Dedifferentiated amniotic fluid mesenchymal stem cell (primary cell): ENCODE measurements at regions not wholly inside any gene's neighbourhood (a gene's known extent, or its start where the extent isn't known, plus 50 kb on each side); places are given as distances from the start of the nearest gene placed in this dataset.
"Not testable (repeated sequence)": the region's sequence is repeated elsewhere in the genome, so short reads cannot be mapped to it uniquely, and the experiment has no call there.

Experiments used
- DNase-seq: peaks from one replicate; pipeline ENCODE4 v3.0.0-alpha.2; 2016; ENCODE audit errors: extremely low spot score

DNA sequence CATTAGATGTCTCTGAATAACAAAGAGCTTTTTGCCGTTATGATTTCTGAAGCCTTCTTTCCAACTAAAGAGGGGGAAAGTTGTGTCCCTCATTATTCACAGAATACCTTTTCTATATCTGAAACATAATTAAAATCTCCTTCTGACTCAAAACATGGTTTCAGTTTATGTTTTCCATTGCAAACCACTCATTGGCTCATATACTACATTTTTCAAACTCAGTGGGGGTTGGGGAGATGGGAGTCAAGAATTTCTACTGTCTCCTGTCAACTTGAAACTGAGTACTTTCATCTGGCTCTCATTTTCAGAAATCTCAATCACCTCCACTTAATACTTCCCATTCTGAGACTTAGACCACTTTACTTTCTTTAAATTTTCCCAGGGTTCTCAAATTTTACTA, 1839.5 kb upstream of the PCDH10 start:
- DNase-seq: no peak

- DNase-seq: no peak
These were observed 1833.0 kb upstream of the PCDH10 start for GRCh38 chr4:131316086-131316485.

DNA sequence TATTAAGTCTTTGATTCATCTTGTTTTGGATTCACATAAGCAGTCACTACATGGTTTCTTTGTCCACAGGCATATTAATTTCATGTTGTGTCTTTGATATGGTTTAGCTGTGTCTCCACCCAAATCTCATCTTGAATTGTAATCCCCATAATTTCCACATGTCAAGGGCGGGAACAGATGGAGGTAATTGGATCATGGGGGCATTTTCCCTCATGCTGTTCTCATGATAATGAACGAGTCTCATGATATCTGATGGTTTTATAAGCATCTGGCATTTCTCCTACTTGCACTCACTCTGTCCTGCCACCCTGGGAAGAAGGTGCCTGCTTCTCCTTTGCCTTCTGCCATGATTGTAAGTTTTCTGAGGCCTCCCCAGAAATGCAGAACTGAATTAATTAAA, 1811.2 kb upstream of the PCDH10 start:
- DNase-seq: no peak

GRCh38 chr4:131339137-131339536, 1810.0 kb upstream of the PCDH10 start:
- DNase-seq: no peak

- DNase-seq: no peak
These were observed 1804.3 kb upstream of the PCDH10 start for GRCh38 chr4:131344761-131345160.

- DNase-seq: no peak
These were observed 1801.3 kb upstream of the PCDH10 start for GRCh38 chr4:131347816-131348215.

- no peak for DNase-seq
These were observed 1800.8 kb upstream of the PCDH10 start for GRCh38 chr4:131348263-131348662.

- not testable (repeated sequence) for DNase-seq
These were observed 1796.7 kb upstream of the PCDH10 start for GRCh38 chr4:131352371-131352770.

DNA sequence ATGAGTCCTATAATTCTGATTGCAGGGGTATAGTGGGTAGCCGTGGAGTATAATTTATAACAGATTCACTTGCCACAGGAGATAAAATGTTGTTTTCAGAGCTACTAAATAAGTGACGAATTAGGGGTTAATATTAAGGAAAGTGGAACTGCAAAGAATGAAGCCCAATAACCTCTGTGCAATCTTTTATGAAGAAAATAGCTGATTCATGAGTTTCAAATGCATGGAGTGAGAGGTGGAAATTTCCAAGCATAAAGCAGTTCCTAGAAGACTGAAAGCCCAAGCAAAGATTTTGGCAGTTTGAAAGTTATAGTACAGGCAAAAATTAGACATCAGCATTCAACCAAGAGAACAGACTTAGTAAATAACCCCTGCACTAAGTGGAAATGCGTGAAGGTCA, 1782.4 kb upstream of the PCDH10 start:
- DNase-seq: no peak

- no peak for DNase-seq
These were observed 1781.7 kb upstream of the PCDH10 start for GRCh38 chr4:131367441-131367840.

- DNase-seq: no peak
These were observed 1778.2 kb upstream of the PCDH10 start for GRCh38 chr4:131370846-131371245.

GRCh38 chr4:131381055-131381454, 1768.0 kb upstream of the PCDH10 start:
- DNase-seq: no peak

DNA sequence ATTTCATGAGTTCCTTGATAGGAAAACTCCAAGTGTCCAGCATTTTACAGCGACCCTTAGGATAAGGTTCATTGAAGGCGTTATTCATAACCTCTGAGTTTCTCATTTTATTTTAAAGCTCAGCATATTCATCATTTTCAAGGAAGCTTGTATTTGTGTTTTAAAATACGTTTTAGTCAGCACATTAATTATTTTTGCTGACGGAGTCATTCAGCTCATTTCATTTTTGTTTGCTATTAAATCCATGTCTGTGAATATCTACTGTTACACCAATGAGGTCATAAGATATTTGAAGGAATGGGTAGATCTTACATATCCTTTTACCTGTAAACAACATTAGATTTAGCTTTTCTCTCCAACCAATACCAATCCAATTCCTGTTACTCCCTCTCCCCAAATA, 1766.3 kb upstream of the PCDH10 start:
- no peak for DNase-seq

DNA sequence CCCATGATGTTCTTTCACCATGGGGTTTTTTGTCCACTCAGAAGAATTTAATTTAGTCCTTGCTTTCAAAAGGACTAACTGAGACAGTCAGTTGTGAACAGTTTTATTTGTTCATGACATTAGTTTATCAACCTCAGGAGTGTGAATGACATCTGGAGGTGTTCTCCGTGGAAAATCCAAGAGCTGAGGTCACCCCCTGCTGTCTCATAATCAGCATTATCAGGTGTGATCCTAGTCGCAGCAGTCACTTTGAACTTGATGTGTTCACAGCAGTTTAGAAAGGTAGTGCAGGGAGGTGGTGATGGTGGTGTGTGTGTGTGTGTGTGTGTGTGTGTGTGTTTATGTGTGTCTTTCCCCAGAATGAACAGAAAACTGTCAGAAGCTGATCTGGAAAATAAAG, 1760.8 kb upstream of the PCDH10 start:
- no peak for DNase-seq

GRCh38 chr4:131408102-131408501, 1741.0 kb upstream of the PCDH10 start:
- DNase-seq: no peak

GRCh38 chr4:131411393-131411792, 1737.7 kb upstream of the PCDH10 start:
- DNase-seq: no peak

DNA sequence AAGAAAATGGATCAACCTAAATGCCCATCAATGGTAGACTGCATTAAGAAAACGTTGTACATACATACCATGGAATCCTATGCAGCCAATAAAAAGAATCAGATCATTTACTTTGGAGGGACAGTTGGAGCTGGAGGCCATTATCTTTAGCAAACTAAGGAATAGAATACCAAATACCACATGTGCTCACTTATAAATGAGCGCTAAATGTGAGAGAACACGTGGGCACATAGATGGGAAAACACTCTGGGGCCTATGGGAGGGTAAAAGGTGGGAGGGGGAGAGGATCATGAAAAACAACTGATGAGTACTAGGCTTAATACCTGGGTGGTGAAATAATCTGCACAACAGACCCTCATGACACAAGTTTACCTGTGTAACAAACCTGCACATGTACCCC, 1729.9 kb upstream of the PCDH10 start:
- no peak for DNase-seq

DNA sequence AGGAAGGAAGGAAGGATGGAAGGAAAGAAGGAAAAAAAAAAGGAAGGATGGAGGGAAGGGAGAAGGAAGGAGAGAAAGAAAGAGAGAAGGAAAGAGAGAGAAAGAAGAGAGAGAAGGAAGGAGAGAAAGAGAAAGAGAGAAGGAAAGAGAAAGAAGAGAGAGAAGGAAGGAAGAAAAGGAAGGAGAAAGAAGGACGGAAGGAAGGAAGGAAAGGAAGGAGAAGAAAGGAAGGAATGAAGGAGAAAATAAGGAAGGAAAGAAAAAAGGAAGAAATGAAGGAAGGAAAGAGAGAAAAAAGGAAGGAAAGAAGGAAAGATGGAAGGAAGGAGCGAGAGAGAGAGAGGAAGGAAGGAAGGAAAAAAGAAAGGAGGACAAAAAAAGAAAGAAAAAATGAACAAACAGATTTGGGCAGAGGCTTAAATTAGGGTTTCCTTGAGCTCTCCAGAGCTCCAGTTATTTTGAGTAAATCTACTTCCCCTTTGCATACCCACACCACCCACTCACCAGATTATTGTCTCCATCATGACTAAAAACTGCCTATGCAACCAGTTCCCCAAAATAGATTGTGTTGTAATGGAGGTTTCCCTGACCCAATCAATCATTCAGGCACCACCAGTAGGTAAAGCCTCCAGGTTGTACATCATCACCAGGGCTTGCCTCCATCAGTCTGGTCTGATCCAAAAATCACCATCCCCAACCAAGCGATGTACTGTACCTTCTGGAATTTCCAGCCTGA, 1722.9 kb upstream of the PCDH10 start:
- DNase-seq: no peak

GRCh38 chr4:131427000-131427399, 1722.1 kb upstream of the PCDH10 start:
- no peak for DNase-seq

- no peak for DNase-seq
These were observed 1718.8 kb upstream of the PCDH10 start for GRCh38 chr4:131430302-131430701.

DNA sequence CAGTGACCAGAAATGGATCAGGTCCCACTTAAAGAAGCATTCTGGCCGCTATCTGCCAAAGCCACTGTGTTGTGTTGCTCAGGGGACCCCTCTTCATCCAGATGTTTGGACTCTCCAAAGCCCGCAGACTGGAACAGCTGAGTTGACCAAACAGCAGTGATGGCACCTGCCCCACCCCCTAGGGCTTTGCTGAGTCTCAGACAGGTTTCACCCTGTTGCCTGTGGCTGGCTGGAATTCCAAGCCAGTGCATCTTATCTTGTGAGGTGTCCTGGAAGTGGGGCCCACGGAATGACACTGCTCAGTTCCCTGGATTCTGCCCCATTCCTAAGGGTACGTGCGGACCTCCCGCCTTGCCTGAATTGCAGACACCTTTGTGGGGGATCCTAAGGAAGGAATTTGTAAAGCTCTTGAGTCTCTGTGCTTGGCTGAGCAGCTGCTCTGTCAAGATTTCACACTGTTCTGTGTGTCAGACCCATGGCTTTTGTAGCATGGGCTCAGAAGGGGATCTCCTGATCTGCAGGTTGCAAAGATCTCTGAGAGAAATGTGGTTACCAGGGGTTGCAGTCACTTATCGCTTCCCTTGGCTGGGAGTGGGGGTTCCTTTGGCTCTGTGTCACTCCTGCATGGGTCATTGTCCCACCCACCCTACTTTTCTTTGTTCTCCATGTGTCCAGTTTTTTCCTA, 1707.9 kb upstream of the PCDH10 start:
- no peak for DNase-seq

GRCh38 chr4:131447883-131448282, 1701.2 kb upstream of the PCDH10 start:
- no peak for DNase-seq

GRCh38 chr4:131450572-131451209, 1698.4 kb upstream of the PCDH10 start:
- no peak for DNase-seq
